GM18517 (cell line): ENCODE measurements at regions not wholly inside any gene's neighbourhood (a gene's known extent, or its start where the extent isn't known, plus 50 kb on each side); places are given as distances from the start of the nearest gene placed in this dataset.

Experiments
- ATAC-seq: cut with Tn5 transposase; IDR thresholded peaks from one replicate; pipeline ENCODE4 v1.9.1; 2021; ENCODE audit warnings: mild to moderate bottlenecking, moderate library complexity; ENCODE audit not compliant: unreplicated experiment

DNA sequence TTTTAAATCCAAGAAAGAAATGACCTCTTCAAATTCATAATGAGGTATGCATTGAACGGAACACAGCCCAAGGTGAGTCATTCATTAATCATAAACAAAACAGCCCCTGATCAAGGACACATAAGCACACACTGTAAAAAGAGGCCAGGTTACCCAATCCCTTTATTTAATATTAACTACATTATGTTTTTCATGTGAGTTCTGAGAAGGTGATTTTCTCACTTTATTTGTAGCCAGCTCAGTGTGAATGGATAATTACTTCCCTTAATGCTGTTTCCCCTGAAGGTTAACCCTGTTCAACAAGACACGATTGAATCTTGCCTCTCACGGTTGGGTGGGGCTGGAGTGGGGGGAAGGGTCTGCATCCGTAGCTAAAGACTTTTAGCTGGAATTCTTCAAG is 257.3 kb upstream of the SALL1 start:
- ATAC-seq = no peak

GRCh38 chr16:51407921-51408320 is 256.9 kb upstream of the SALL1 start:
- no peak for ATAC-seq

DNA sequence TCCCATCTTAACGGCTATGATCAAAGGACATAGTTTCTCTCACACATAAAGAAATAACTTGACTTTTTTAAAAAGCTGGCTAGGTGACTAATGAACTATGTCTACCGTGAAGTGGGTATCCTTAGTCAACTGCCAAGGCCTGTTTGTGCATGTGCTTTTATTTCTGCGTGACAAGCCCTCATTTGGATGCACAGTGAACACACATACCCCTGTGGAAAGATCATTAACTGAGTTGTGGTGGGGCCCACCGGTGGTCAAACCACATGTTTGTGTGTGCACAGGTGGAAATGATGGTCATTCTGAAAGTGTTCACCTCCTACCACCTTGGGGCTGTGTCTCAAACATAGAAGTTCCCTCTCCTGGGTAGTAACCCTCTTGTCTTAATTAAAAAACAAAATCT is 256.1 kb upstream of the SALL1 start:
- peak; percentile 53 for ATAC-seq

GRCh38 chr16:51405361-51405760 is 254.3 kb upstream of the SALL1 start:
- no peak for ATAC-seq

DNA sequence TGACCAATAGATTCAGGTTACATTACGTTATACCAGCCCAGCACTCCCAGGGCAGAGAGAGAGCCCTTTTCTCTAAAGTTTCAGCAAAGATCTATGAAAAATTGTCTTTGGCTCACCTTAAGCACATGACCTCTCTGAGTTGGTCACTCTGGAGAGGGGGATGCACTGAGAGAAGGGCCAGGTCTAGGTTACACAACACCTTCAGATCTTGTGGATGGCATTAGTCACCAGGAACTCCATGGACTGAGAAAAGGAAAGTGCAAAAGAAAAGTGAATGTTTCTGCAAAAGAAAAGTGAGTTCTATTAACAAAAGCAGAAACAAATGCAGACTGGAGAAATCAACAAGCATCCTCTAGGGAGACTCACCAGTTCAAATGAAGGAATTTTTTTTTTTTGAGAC is 253.3 kb upstream of the SALL1 start:
- ATAC-seq = no peak

DNA sequence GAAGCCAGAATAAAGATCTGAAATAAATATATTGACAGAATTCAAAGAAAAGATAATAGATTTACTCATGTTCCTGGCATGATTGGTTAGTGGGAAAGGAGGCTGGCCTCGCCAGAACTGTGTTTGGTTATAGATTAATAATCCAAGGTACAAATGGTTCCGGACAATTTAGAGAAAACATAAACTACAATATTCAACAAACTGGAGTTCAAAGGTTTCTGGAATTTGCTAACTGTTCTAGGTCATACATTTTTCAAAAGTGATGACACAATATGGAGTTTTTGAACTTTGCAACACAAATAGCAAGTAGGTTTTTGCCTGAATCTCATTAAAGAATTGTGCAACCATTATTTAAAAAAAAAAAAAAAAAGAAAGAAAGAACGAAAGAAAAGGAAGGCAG is 251.7 kb upstream of the SALL1 start:
- ATAC-seq = no peak

DNA sequence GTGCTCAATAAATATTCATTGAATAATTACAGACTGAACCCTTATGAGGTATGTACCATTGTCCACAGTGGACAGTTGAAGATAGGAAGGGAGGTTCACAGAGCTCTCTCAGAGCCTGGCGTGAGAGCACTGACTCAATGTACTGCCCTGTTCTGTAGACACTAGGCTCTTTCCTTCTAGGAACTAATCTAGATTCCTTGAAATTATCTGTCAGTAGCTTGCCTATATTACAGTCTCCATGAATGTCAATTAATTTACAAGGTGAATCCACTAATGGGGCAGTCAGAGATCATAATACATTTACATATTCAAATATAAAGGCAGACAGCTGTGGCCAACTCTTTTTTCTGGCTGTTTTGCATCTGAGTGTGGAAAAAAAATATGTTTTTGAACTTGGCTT is 251.2 kb upstream of the SALL1 start:
- ATAC-seq = no peak

- no peak for ATAC-seq
Observed at GRCh38 chr16:51401673-51402072, 250.6 kb upstream of the SALL1 start.

DNA sequence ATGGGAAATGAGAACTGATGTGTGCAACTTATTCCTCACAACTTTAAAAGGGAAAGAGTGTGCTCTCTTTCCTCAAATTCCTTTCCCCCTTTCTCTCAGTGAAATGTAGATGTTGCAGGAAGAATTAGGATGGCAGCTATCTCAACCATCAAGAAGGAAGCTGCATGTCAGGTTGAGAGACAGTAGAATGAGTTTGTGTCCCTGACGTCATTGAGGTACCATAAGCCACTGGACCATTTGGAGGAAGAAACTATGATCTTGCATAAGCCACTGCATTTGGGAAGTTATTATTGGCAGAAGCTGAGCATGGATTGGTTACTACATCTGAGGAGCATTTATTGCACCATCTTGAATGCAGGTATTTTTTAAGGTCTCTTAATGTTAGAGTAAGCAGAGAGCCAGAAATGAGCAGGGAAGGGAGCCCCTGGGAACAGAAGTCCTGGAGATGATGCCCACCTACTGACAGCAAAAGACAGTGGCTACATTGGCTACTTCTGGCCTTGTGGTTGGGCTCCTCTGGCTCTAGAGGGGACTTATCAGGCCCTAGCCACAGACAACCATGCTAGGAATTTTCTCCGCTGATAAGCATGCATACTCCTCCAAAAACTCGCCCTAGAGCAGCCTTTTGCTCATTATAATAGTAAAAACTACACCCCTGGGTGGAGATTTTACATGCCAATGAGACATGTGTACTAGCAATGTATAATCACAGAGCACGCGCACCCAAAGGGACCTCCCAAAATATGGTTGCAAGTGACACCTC is 249.0 kb upstream of the SALL1 start:
- no peak for ATAC-seq

DNA sequence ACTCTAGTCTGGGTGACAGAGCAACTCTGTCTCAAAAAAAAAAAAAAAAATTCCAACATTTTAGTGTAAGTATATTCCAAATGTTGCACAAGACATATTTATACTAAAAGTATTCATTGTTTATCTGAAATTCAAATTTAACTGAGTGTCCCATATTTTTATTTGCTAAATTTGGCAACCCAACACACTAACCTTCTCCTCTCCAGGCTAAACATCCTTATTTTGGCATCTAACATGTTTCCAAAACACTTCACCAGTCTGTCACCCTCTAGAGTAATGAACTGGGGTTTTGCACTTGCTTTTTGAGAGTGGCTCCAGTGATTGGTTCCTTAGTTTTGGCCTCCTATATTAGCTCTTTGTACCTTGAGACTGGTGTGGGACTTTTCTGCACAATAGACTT is 243.4 kb upstream of the SALL1 start:
- ATAC-seq = no peak

- no peak for ATAC-seq
Observed at GRCh38 chr16:51393381-51394005, 242.4 kb upstream of the SALL1 start.

DNA sequence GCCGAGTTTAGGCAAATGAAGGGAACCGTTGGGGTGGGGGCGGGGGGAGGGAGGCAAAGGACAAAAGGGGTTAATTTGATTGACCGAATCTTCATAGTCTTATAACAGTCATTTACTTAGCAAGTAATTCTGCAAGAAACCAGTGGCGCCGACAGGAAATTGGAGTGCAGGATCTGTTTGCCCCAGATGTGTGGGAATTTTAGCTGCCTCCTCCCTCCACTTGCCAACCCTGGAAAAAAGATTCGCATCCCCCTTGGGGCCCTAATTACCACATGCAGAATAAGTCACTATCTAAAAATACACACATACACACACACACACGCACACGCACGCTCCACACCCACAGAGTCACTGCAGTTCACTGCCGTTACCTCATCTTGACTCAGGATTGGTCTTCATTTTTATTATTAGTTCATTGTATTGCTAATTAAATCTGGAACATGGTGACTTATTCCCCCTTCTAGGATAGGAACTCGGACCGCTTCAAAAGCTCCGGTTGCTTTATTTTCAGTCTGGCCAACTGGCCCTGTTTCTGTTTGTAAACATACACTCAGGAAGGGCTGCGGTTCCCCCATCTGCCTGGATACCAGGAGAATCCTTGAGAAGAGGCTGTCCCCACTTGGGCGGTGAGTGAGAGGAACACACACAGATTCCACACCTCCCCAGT is 241.6 kb upstream of the SALL1 start:
- ATAC-seq = no peak

GRCh38 chr16:51391798-51392511 is 240.9 kb upstream of the SALL1 start:
- no peak for ATAC-seq

GRCh38 chr16:51390877-51391276 is 239.8 kb upstream of the SALL1 start:
- no peak for ATAC-seq

GRCh38 chr16:51389881-51390280 is 238.8 kb upstream of the SALL1 start:
- no peak for ATAC-seq

GRCh38 chr16:51388516-51388951 is 237.5 kb upstream of the SALL1 start:
- no peak for ATAC-seq

DNA sequence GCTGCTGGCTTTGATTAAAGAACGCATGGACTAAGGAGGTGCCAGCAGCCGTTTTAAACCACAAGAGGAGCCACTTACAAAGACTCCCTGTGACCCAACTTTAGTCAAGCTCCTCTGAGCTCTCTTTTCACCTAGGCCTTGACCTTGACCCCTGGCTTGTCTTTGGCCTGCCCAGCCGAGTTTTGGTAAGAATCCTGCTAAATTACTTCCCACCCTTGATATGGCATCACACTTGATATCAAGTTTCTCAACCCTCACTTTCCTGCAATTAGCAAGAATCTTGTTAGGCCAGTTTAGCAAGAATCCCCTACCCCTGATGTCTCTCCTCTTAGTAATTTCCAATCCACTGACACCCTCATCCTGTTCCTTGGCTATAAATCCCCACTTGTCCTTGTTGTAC is 232.8 kb upstream of the SALL1 start:
- ATAC-seq = no peak

- ATAC-seq = no peak
Observed at GRCh38 chr16:51382940-51383339, 231.9 kb upstream of the SALL1 start.

DNA sequence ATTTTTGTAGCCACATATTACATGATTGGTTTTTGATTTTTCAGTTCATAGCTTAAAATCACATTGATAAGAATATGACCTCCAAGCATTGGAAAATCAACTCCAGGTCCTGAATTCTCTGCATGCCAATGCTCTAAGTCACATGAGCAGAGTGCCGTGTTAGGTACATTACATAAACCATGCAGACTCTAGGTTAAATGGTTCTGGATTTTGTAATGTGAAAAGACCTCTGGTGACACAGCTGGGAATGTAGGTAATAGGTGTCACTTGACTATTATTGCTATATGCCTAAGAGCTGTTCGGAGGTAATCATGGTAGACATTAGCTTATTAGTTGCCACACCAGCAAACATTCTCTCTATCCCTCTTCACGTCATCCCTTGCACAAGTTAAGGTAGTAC is 231.1 kb upstream of the SALL1 start:
- ATAC-seq = no peak

GRCh38 chr16:51376080-51376479 is 225.0 kb upstream of the SALL1 start:
- no peak for ATAC-seq

- ATAC-seq = no peak
Observed at GRCh38 chr16:51374790-51375189, 223.7 kb upstream of the SALL1 start.

GRCh38 chr16:51374346-51374745 is 223.3 kb upstream of the SALL1 start:
- no peak for ATAC-seq
